Body of pancreas (tissue), 4 donors: ENCODE measurements at regions not wholly inside any gene's neighbourhood (a gene's known extent, or its start where the extent isn't known, plus 50 kb on each side); places are given as distances from the start of the nearest gene placed in this dataset.

Source experiments
- CTCF ChIP-seq, 7 experiments: fragments of 450-650 bp in 4 of 7; fragments of 200-600 bp in 3 of 7; sonication (generic) in 3 of 7; IDR thresholded peaks; one replicate each; pipeline ENCODE4 v1.5.1; 2016 to 2019; ENCODE audit warnings: antibody characterized with exemption in 7 of 7
- POLR2A ChIP-seq, 3 donors: fragments of 450-650 bp; IDR thresholded peaks; one replicate each; pipeline ENCODE4 v1.6.1; 2016; ENCODE audit warnings: antibody characterized with exemption in 3 of 3, mild to moderate bottlenecking in 2 of 3

DNA sequence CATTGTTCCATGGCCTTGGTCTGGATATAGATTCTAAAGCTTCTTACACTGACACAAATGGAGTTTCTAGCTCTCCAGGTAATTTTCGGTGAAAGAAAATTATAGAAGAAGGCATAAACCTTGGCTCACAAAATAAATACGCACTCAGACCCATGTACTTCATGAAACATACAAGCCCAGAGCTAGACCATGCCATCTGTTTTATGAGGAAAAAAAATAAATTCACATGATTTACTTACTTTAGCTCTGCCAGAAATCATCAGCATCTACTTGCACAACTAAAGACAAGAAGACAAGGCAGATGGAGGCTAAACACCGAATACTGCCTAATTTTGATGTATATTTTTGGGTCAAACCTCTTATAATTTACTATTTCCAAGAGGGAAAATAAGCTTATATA, 197.4 kb upstream of the KLF14 start:
- TF ChIP-seq CTCF (IDR thresholded peaks at IDR 0.05), result no peak
- no peak for TF ChIP-seq POLR2A (IDR thresholded peaks at IDR 0.05)
